Keratinocyte (primary cell): ENCODE measurements at regions not wholly inside any gene's neighbourhood (a gene's known extent, or its start where the extent isn't known, plus 50 kb on each side); places are given as distances from the start of the nearest gene placed in this dataset.

Experiments
- DNase-seq: peaks from one replicate; pipeline ENCODE4 v3.0.0-alpha.2; 2011; ENCODE audit warnings: low read depth, missing footprints, low spot score
- FAIRE-seq: peaks from 2 replicates; lab custom pipeline; 2011; peaks lifted over from hg19 to GRCh38; lab: Jason Lieb, UNC
- H2AFZ ChIP-seq: 2 replicates; pipeline ENCODE4 v1.6.0; 2012; ENCODE audit warnings: low read length, control low read depth, inconsistent platforms; ENCODE audit not compliant: control insufficient read depth
- H3K27ac ChIP-seq: 2 replicates; pipeline ENCODE4 v1.5.1; 2011; ENCODE audit warnings: low read length; ENCODE audit not compliant: control insufficient read depth, insufficient read depth
- H3K27me3 ChIP-seq: 3 replicates; pipeline ENCODE4 v1.6.0; 2011; ENCODE audit warnings: low read length; ENCODE audit not compliant: control insufficient read depth, insufficient read depth; ENCODE audit errors: extremely low read depth
- H3K36me3 ChIP-seq, 2 experiments: 2 replicates in 1 of 2; 3 replicates in 1 of 2; pipeline ENCODE4 v1.5.1; 2011; ENCODE audit warnings: low read length in 2 of 2, mild to moderate bottlenecking in 1 of 2; ENCODE audit not compliant: control insufficient read depth in 2 of 2, insufficient read depth in 2 of 2; ENCODE audit errors: extremely low read depth in 1 of 2
- H3K4me1 ChIP-seq: 3 replicates; pipeline ENCODE4 v1.5.1; 2011; ENCODE audit warnings: low read length; ENCODE audit not compliant: control insufficient read depth, insufficient read depth; ENCODE audit errors: extremely low read depth
- H3K4me2 ChIP-seq: 3 replicates; pipeline ENCODE4 v1.6.0; 2011; ENCODE audit warnings: low read depth, low read length; ENCODE audit not compliant: control insufficient read depth, insufficient read depth; ENCODE audit errors: extremely low read depth
- H3K4me3 ChIP-seq, 3 experiments: fragments of 200-600 bp in 1 of 3; sonication (generic) in 1 of 3; 2 replicates in 2 of 3; 3 replicates in 1 of 3; pipeline ENCODE4 v1.5.1; 2011 to 2016; ENCODE audit warnings: low read length in 3 of 3, mild to moderate bottlenecking in 3 of 3, control low read depth in 2 of 3, inconsistent platforms in 1 of 3, low read depth in 1 of 3, mixed read lengths in 1 of 3, mixed run types in 1 of 3, moderate library complexity in 1 of 3; ENCODE audit not compliant: control insufficient read depth in 2 of 3, insufficient read depth in 2 of 3; ENCODE audit errors: extremely low read depth in 1 of 3
- H3K79me2 ChIP-seq: 2 replicates; pipeline ENCODE4 v1.6.0; 2012; ENCODE audit warnings: low read length; ENCODE audit not compliant: control insufficient read depth, insufficient read depth
- H3K9ac ChIP-seq: 3 replicates; pipeline ENCODE4 v1.6.0; 2011; ENCODE audit warnings: low read length; ENCODE audit not compliant: control insufficient read depth, insufficient read depth; ENCODE audit errors: extremely low read depth
- H3K9me1 ChIP-seq: 3 replicates; pipeline ENCODE4 v1.6.0; 2011; ENCODE audit warnings: low read length; ENCODE audit not compliant: control insufficient read depth, insufficient read depth; ENCODE audit errors: extremely low read depth
- H3K9me3 ChIP-seq: 2 replicates; pipeline ENCODE4 v1.5.1; 2012; ENCODE audit warnings: low read depth, low read length; ENCODE audit not compliant: control insufficient read depth
- H4K20me1 ChIP-seq: 3 replicates; pipeline ENCODE4 v1.6.0; 2011; ENCODE audit warnings: low read length; ENCODE audit not compliant: control insufficient read depth, insufficient read depth; ENCODE audit errors: extremely low read depth
- EZH2 ChIP-seq: IDR thresholded peaks from one replicate; pipeline ENCODE4 v1.6.1; 2012; ENCODE audit warnings: inconsistent platforms, mild to moderate bottlenecking, low read length, moderate library complexity
- dilution Hi-C: fragments of 300-500 bp; cut with MboI; formaldehyde crosslinking; loops from one replicate; pipeline ENCODE4 v1.7.0; 2020; ENCODE audit warnings: low sequenced_read_pairs; ENCODE audit not compliant: extremely low pct_ligation_motif_present
- TF ChIP-seq, protein P1 (sequence below), 3 experiments: IDR thresholded peaks in 1 of 3; conservative IDR thresholded peaks in 1 of 3; optimal IDR thresholded peaks in 1 of 3; 2 replicates in 2 of 3; 3 replicates in 1 of 3; pipeline versions ENCODE3 to v1.5.1; 2011; ENCODE audit warnings: low read length in 3 of 3, mild to moderate bottlenecking in 3 of 3, moderate library complexity in 2 of 3, control low read depth in 1 of 3, inconsistent platforms in 1 of 3; ENCODE audit not compliant: insufficient read depth in 2 of 3; ENCODE audit errors: extremely low read depth in 1 of 3

DNA sequence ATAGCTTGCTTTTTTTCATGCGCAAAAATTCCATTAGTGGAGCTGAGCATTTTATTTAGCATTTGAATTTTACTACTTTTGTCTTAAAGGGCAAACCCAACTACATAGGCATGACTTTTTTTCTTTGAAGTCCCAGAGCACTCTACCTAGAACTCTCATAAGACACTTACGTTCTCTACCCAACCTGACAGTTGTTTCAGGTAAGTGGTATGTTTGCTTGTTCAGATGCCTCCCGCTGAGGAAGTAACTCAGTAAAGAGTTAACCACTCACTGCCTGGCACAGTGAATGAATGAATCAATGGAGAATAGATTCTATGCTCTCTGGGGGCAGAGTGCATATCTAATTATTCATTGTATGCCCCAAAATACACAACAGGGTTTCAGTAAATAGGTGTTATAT lies 212.3 kb upstream of the PRDM1 start:
- Histone ChIP-seq H3K27me3 (no peaks in the 10 kb centered on the region), H2AFZ (no peak overlapping the region), H3K9me1 (no peaks in the 10 kb centered on the region), H3K4me2 (no peak overlapping the region), H4K20me1 (no peaks in the 10 kb centered on the region), H3K79me2 (no peaks in the 10 kb centered on the region), H3K36me3 (no peaks in the 10 kb centered on the region), H3K9ac (no peak overlapping the region), H3K27ac (no peak overlapping the region), H3K4me3 (no peak overlapping the region), H3K4me1 (no peaks in the 10 kb centered on the region), H3K9me3 (no peaks in the 10 kb centered on the region)
- dilution Hi-C loops: no loop called here
- FAIRE-seq (no peak), DNase-seq (no peak)
- TF ChIP-seq, protein P1, sequence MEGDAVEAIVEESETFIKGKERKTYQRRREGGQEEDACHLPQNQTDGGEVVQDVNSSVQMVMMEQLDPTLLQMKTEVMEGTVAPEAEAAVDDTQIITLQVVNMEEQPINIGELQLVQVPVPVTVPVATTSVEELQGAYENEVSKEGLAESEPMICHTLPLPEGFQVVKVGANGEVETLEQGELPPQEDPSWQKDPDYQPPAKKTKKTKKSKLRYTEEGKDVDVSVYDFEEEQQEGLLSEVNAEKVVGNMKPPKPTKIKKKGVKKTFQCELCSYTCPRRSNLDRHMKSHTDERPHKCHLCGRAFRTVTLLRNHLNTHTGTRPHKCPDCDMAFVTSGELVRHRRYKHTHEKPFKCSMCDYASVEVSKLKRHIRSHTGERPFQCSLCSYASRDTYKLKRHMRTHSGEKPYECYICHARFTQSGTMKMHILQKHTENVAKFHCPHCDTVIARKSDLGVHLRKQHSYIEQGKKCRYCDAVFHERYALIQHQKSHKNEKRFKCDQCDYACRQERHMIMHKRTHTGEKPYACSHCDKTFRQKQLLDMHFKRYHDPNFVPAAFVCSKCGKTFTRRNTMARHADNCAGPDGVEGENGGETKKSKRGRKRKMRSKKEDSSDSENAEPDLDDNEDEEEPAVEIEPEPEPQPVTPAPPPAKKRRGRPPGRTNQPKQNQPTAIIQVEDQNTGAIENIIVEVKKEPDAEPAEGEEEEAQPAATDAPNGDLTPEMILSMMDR (optimal IDR thresholded peaks at IDR 0.05 in 1 of 3, IDR thresholded peaks at IDR 0.05 in 1 of 3, conservative IDR thresholded peaks at IDR 0.05 in 1 of 3; ENCODE audit: extremely low read depth in 1 of 3, insufficient read depth in 2 of 3, low read length in 3 of 3): no peak
- TF ChIP-seq EZH2: no peak

DNA sequence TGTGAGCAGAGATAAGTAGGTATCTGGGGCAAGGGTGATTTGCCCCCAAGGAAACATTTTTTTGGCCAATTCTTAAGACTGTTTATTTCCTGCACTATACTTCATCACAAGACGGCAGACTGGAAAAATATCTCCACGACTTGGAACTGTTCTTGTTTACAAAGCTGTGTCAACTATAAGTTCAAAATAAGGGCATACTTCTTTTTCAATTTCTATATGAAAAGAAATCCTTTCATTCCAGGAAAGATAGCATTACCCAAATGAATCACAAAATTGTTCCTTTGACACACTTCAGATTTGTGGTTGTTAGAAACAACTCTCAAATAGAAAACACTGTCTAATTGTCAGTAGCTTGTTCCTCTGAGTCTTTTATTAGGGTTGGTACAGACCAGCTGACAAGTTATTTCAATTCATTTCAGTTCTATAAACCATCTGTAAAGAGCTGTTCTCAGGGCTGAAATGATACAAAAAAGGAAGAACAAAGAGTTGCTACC lies 212.9 kb upstream of the PRDM1 start:
- Histone ChIP-seq H3K4me3 (no peak overlapping the region), H3K79me2 (no peaks in the 10 kb centered on the region), H3K27ac (no peak overlapping the region), H3K9me3 (no peaks in the 10 kb centered on the region), H3K4me1 (no peaks in the 10 kb centered on the region), H3K36me3 (no peaks in the 10 kb centered on the region), H3K9ac (no peak overlapping the region), H4K20me1 (no peaks in the 10 kb centered on the region), H2AFZ (no peak overlapping the region), H3K4me2 (no peak overlapping the region), H3K27me3 (no peaks in the 10 kb centered on the region), H3K9me1 (no peaks in the 10 kb centered on the region)
- no peak for FAIRE-seq
- no peak for TF ChIP-seq EZH2
- TF ChIP-seq, protein P1 (optimal IDR thresholded peaks at IDR 0.05 in 1 of 3, IDR thresholded peaks at IDR 0.05 in 1 of 3, conservative IDR thresholded peaks at IDR 0.05 in 1 of 3; ENCODE audit: extremely low read depth in 1 of 3, insufficient read depth in 2 of 3, low read length in 3 of 3): no peak
- dilution Hi-C loops: no loop called here
- DNase-seq: no peak
